GM13976 (cell line): ENCODE measurements at regions not wholly inside any gene's neighbourhood (a gene's known extent, or its start where the extent isn't known, plus 50 kb on each side); places are given as distances from the start of the nearest gene placed in this dataset.

ENCODE experiments used
- DNase-seq: peaks from one replicate; pipeline ENCODE4 v3.0.0; 2012; ENCODE audit warnings: low spot score
- CTCF ChIP-seq: IDR thresholded peaks from 2 replicates; pipeline ENCODE4 v1.5.1; 2012; ENCODE audit warnings: borderline replicate concordance, mild to moderate bottlenecking; ENCODE audit not compliant: insufficient read depth; ENCODE audit errors: extremely low read depth, missing control alignments, control extremely low read depth
- in situ Hi-C: fragments of 300-500 bp; cut with MboI; formaldehyde crosslinking; loops from one replicate; pipeline ENCODE4 v1.12.0; 2022; ENCODE audit warnings: low sequenced_read_pairs, mixed read lengths, inconsistent platforms; ENCODE audit not compliant: unreplicated experiment

GRCh38 chr15:81786776-81787175 is 259.0 kb downstream of the MEX3B start:
- in situ Hi-C loops, result no loop called here
- no peak for TF ChIP-seq CTCF
- no peak for DNase-seq

- DNase-seq, result no peak
- in situ Hi-C loops, result no loop called here
- TF ChIP-seq CTCF, result no peak
Measured at GRCh38 chr15:81785679-81786078, 260.1 kb downstream of the MEX3B start.

DNA sequence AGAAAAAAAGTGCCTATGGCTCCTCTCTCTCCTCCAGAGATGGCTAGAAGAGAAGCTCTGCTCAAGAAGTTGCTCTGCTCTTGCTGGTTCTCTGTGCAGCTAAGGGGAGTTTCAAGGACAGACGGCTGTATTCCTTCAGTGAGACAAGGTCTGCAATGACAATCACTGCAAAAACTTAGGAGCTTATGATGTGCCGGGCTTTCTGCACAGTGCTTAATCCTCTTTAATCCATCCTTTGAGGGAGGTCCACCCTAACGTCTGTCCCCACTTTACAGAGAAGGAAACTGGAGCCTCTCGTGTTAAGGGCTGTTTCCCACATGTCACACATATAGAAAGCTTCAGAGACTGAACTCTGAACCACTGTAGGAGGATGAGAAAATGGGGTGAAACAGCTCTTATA is 260.6 kb downstream of the MEX3B start:
- TF ChIP-seq CTCF, result no peak
- no peak for DNase-seq
- in situ Hi-C loops, result no loop called here

DNA sequence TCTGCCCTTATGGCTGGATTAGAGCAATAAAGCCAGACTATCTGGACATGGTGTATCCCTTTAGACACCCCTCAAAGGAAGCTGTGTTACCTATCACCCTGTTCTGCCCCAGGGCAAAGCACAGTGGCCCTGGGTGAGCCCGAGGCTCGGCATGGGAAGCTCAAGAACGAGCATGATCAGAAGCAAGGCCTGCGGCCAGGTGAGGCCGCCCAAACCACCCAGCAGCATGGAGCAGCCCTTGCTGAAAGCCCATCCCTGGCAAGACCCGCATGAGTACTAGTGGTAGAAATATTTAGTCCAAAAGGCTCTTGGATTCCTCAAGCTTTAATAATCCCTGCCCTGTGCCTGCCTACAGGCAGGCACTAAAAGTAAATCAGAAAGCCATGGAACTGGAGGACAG is 261.1 kb downstream of the MEX3B start:
- in situ Hi-C loops, result no loop called here
- no peak for DNase-seq
- no peak for TF ChIP-seq CTCF

DNA sequence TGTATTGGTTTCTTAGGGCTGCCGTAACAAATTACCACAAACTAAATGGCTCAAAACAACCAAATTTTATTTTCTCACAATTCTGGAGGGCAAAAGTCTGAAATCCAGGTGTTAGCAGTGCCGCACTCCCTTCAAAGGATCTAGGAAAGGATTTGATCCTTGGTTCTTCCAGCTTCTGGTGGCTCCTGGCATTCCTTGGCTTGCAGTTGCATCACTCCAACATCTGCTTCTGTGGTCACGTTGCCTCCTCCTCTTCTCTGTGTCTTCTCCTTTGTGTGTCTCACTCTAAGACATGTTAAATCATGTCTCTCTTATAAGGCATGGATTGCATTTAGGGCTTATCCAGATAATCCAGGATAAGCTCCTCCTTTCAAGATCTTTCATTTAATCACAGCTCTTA is 262.2 kb downstream of the MEX3B start:
- in situ Hi-C loops, result no loop called here
- TF ChIP-seq CTCF, result no peak
- no peak for DNase-seq

DNA sequence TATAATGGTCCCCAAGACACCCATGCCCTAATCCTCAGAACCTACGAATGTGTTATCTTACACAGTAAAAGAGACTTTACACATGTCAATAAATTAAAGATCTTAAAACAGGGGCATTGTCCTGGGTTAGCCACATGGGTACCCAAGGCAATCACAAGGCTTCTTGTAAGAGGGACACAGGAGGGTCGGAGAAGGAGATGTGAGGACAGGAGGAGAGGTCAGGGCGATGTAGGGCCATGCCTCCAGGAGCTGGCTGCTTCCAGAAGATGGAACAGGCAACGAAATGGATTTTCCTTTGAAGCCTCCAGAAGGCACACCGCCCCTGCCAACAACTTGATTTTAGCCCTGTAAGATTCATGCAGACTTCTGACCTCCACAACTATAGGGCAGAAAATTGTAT is 262.7 kb downstream of the MEX3B start:
- TF ChIP-seq CTCF, result no peak
- DNase-seq, result no peak
- in situ Hi-C loops, result no loop called here

- in situ Hi-C loops, result no loop called here
- DNase-seq, result no peak
- TF ChIP-seq CTCF, result no peak
Measured at GRCh38 chr15:81781395-81781794, 264.4 kb downstream of the MEX3B start.
